T-cell (primary cell): ENCODE measurements at regions not wholly inside any gene's neighbourhood (a gene's known extent, or its start where the extent isn't known, plus 50 kb on each side); places are given as distances from the start of the nearest gene placed in this dataset.

Experiments used
- ATAC-seq, 4 experiments: fragments of 200-7000 bp in 3 of 4; fragments of 150-1000 bp in 1 of 4; cut with Tn5 transposase; replicated peaks in 1 of 4; 1 replicate in 3 of 4; 2 replicates in 1 of 4; pipeline ENCODE4 v1.10.0; 2021; ENCODE audit warnings: moderate library complexity in 3 of 4, mild to moderate bottlenecking in 2 of 4, moderate number of reproducible peaks in 1 of 4
- CTCF ChIA-PET, 2 donors: fragments of 300-600 bp; sonication (Branson Sonifier 250); formaldehyde crosslinking; loops; one replicate each; lab custom pipeline; 2022; ENCODE audit warnings: antibody characterized with exemption in 2 of 2; lab: Charles Lee
- POLR2A ChIA-PET, 2 donors: fragments of 300-600 bp; sonication (Branson Sonifier 250); formaldehyde crosslinking; loops; one replicate each; lab custom pipeline; 2022; ENCODE audit warnings: antibody characterized with exemption in 2 of 2; lab: Charles Lee
- DNase-seq, 35 experiments: peaks; one replicate each; pipeline versions ENCODE4 v3.0.0 to v3.0.0-alpha.2; 2013 to 2023
- H3K27ac ChIP-seq: one replicate; pipeline ENCODE4 v1.5.1; 2013; ENCODE audit warnings: low read length
- H3K27me3 ChIP-seq, 2 experiments: replicated peaks in 1 of 2; 1 replicate in 1 of 2; 2 replicates in 1 of 2; pipeline versions ENCODE4 v1.6.1 to v1.7.0; 2013; ENCODE audit warnings: low read length in 1 of 2, mixed read lengths in 1 of 2; ENCODE audit not compliant: control insufficient read depth in 2 of 2, insufficient read depth in 2 of 2; ENCODE audit errors: extremely low read depth in 1 of 2
- H3K36me3 ChIP-seq, 2 donors: 1 replicate in 1 of 2; 2 replicates in 1 of 2; pipeline versions ENCODE4 v1.6.1 to v1.7.0; 2013; ENCODE audit warnings: low read length in 1 of 2; ENCODE audit not compliant: control insufficient read depth in 2 of 2, insufficient read depth in 1 of 2; ENCODE audit errors: extremely low read depth in 1 of 2
- H3K4me1 ChIP-seq, 2 experiments: 1 replicate in 1 of 2; 2 replicates in 1 of 2; pipeline versions ENCODE4 v1.6.1 to v1.7.0; 2013; ENCODE audit warnings: low read length in 2 of 2, mixed read lengths in 1 of 2; ENCODE audit not compliant: insufficient read depth in 2 of 2, control insufficient read depth in 1 of 2; ENCODE audit errors: extremely low read depth in 1 of 2
- H3K4me3 ChIP-seq, 2 donors: 1 replicate in 1 of 2; 2 replicates in 1 of 2; pipeline versions ENCODE4 v1.5.1 to v1.7.0; 2013; ENCODE audit warnings: mild to moderate bottlenecking in 2 of 2, low read length in 1 of 2, moderate library complexity in 1 of 2; ENCODE audit not compliant: control insufficient read depth in 1 of 2; ENCODE audit errors: extremely low read depth in 1 of 2
- H3K9me3 ChIP-seq: 2 replicates; pipeline ENCODE4 v1.7.0; 2013
- H3K27ac Mint-ChIP-seq, 2 donors: one replicate each; pipeline ENCODE4 v1.8.0; 2020 to 2021; ENCODE audit warnings: mild to moderate bottlenecking in 2 of 2, mixed read lengths in 2 of 2
- H3K27me3 Mint-ChIP-seq, 2 donors: one replicate each; pipeline ENCODE4 v1.8.0; 2021 to 2022; ENCODE audit warnings: mixed read lengths in 2 of 2
- H3K36me3 Mint-ChIP-seq: one replicate; pipeline ENCODE4 v1.8.0; 2021; ENCODE audit warnings: mixed read lengths
- H3K4me1 Mint-ChIP-seq, 3 donors: one replicate each; pipeline ENCODE4 v1.8.0; 2020 to 2022; ENCODE audit warnings: mixed read lengths in 3 of 3, mild to moderate bottlenecking in 1 of 3
- H3K4me3 Mint-ChIP-seq, 3 donors: one replicate each; pipeline ENCODE4 v1.8.0; 2020 to 2022; ENCODE audit warnings: mild to moderate bottlenecking in 3 of 3, mixed read lengths in 3 of 3, moderate library complexity in 3 of 3
- H3K9me3 Mint-ChIP-seq, 3 donors: one replicate each; pipeline ENCODE4 v1.8.0; 2020 to 2022; ENCODE audit warnings: mixed read lengths in 3 of 3
- WGBS: methylation state at CpG from one replicate; pipeline ENCODE4 v1.1.5; 2013; ENCODE audit warnings: missing lambda C conversion rate; ENCODE audit not compliant: insufficient coverage; 5-methylcytosine and 5-hydroxymethylcytosine counted together

DNA sequence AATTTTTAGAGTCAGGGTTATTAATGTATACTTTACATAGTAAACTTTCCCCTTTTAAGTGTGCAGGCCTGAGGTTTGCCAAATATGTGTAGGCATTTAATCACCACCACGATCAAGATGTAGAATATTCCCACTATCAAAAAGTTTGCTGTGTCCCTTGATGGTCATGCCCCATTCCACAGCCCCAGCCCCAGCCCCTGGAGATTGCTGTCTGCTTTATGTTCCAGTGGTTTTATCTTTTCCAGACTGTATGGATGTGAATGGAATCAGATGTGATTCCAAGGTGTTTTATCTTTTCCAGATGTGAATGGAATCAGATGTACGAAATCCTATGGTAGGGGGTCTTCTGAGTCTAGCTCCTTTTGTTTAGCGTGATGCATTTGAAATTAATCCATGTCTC lies 93.1 kb upstream of the B3GAT1 start:
- ChIA-PET POLR2A (no interaction called here), CTCF (no interaction called here)
- Histone ChIP-seq H3K27me3 (peaks cover 0 to 21% of the 10 kb centered on the region in 2 experiments), H3K4me1 (no peaks in the 10 kb centered on the region), H3K36me3 (no peaks in the 10 kb centered on the region), H3K27ac (no peak overlapping the region), H3K4me3 (no peak overlapping the region), H3K9me3 (no peaks in the 10 kb centered on the region)
- DNase-seq = no peak
- 62% methylated on average over 2 of the region's 3 CpGs for WGBS
- H3K4me3 Mint-ChIP-seq = no peak overlapping the region
- H3K27ac Mint-ChIP-seq = no peak overlapping the region
- H3K27me3 Mint-ChIP-seq = peaks cover 21 to 23% of the 10 kb centered on the region in 2 donors
- no peaks in the 10 kb centered on the region for H3K4me1 Mint-ChIP-seq
- ATAC-seq = no peak
- H3K36me3 Mint-ChIP-seq = no peaks in the 10 kb centered on the region
- no peaks in the 10 kb centered on the region for H3K9me3 Mint-ChIP-seq

DNA sequence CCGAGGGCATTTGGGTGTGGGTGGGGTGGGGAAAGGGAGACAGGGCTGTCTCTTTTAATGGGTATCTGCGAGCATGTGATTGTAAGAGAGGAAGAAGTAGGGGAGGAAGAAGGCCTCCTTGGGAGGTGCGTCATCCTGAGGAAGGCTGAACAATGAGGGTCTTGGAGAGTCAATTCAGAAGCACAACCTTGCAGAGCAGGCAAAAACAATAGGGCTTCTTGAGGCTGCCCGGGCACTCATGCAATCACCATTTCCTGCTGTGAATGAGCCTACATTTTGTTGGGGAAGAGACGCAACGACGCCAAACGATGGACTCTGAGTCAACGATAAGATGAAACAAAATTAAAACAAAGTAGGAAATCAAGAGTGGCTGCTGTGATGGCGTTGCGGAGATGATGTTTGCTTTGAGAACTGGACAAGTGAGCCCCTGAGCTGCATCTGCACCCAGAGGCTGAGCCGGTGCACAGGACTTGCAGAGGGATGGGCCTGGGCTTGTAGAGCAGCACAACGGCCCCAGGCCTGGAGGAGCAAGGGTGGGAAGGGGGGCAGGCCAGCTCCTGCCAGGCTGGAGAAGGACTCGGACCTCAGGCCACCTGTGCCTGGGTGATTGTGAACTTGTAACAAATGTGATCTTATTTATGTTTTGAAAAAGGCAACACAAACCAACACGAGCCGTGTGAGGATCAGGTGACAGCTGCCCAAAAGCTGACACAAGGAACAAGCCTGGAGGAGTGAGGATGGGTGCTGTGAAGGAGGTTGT lies 92.3 kb upstream of the B3GAT1 start:
- H3K9me3 ChIP-seq = no peaks in the 10 kb centered on the region
- Mint-ChIP-seq H3K27ac (no peak overlapping the region), H3K4me1 (no peaks in the 10 kb centered on the region), H3K27me3 (peaks cover 21 to 23% of the 10 kb centered on the region in 2 donors), H3K4me3 (no peak overlapping the region), H3K9me3 (no peaks in the 10 kb centered on the region), H3K36me3 (no peaks in the 10 kb centered on the region)
- WGBS = 51% methylated on average over 16 of the region's 16 CpGs
- DNase-seq = no peak
- no peaks in the 10 kb centered on the region for H3K36me3 ChIP-seq
- H3K4me1 ChIP-seq = no peaks in the 10 kb centered on the region
- ChIA-PET POLR2A (no interaction called here), CTCF (no interaction called here)
- H3K27ac ChIP-seq = no peak overlapping the region
- H3K27me3 ChIP-seq = peaks cover 0 to 22% of the 10 kb centered on the region in 2 experiments
- no peak for ATAC-seq
- H3K4me3 ChIP-seq = no peak overlapping the region

DNA sequence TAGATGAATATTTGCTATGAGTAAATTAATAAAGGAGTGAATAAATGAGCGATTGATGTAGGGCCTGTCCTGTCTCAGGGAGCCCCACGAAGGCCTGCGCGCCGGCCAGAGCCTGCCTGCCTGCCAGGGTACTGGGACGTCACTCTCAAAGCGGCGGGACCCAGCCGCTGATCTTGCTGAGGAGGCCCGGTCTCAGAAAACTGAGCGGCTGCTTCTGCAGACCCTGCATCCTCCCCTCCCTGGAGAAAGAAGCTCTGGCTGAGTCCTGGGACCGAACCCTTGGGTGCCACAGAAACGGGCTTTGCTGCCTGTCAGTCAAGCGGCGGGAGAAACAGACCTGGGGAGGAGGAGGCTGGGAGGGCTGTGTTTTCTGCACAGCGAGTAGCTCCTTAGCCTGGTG lies 91.6 kb upstream of the B3GAT1 start:
- H3K4me1 Mint-ChIP-seq = no peaks in the 10 kb centered on the region
- no peaks in the 10 kb centered on the region for H3K36me3 Mint-ChIP-seq
- H3K9me3 Mint-ChIP-seq = no peaks in the 10 kb centered on the region
- Histone ChIP-seq H3K4me1 (no peaks in the 10 kb centered on the region), H3K4me3 (no peak overlapping the region), H3K27me3 (peaks cover 0 to 22% of the 10 kb centered on the region in 2 experiments), H3K27ac (no peak overlapping the region), H3K9me3 (no peaks in the 10 kb centered on the region), H3K36me3 (no peaks in the 10 kb centered on the region)
- ATAC-seq = no peak
- no peak overlapping the region for H3K27ac Mint-ChIP-seq
- DNase-seq = no peak
- H3K27me3 Mint-ChIP-seq = peaks cover 21 to 23% of the 10 kb centered on the region in 2 donors
- CTCF ChIA-PET = no interaction called here
- WGBS = 82% methylated on average over 11 of the region's 16 CpGs
- H3K4me3 Mint-ChIP-seq = no peak overlapping the region
- POLR2A ChIA-PET = no interaction called here

DNA sequence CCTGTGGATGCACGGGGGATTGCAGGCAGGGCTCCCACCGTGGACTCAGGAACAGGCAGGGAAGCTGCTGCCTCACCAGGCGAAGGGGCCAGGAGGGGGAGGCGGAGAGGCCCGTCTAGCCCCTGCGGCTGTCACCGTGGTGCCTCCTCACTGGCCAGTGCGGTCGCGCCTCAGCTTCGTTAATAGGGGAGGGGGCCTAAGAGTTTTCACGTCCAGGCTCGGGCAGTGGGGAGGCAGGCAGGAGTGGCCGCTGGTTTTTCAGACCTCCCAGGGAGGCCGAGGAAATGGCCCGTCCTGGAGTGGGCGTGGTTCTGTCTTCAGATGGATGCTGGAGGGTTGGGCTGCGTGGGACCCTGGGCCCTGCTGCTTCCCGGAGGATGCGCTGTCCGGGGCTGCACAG lies 91.1 kb upstream of the B3GAT1 start:
- ATAC-seq (no peak), DNase-seq (no peak)
- no peak overlapping the region for H3K4me3 ChIP-seq
- Mint-ChIP-seq H3K4me3 (no peak overlapping the region), H3K36me3 (no peaks in the 10 kb centered on the region), H3K27me3 (peaks cover 21 to 23% of the 10 kb centered on the region in 2 donors), H3K9me3 (no peaks in the 10 kb centered on the region), H3K27ac (no peak overlapping the region), H3K4me1 (no peaks in the 10 kb centered on the region)
- no peaks in the 10 kb centered on the region for H3K4me1 ChIP-seq
- no peaks in the 10 kb centered on the region for H3K36me3 ChIP-seq
- no peaks in the 10 kb centered on the region for H3K9me3 ChIP-seq
- POLR2A ChIA-PET = no interaction called here
- whole genome bisulfite sequencing = 66% methylated on average over 18 of the region's 21 CpGs
- CTCF ChIA-PET = no interaction called here
- H3K27me3 ChIP-seq = peaks cover 0 to 23% of the 10 kb centered on the region in 2 experiments
- no peak overlapping the region for H3K27ac ChIP-seq

DNA sequence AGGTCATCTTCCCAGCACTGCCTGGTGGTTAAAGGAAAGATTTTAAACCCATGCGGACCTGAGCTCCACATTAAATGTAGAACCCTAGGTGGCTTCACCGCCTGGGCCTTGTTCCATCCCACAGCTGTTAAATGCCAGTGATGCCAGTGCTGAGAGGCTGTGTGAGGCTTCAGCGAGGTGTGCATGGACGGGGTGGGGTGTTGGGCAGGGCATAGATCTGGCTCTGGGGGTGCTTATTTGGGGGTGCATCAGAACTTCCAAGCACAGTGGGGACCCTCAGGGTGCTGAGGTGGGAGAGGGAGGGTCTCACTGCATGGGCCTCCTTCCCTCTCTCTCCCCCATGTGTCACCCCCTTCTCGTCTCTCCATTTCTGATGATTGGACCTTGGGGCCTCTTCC lies 90.1 kb upstream of the B3GAT1 start:
- H3K9me3 ChIP-seq = no peaks in the 10 kb centered on the region
- H3K27ac Mint-ChIP-seq = no peak overlapping the region
- DNase-seq (no peak), ATAC-seq (no peak)
- no peak overlapping the region for H3K27ac ChIP-seq
- no peaks in the 10 kb centered on the region for H3K36me3 Mint-ChIP-seq
- H3K36me3 ChIP-seq = no peaks in the 10 kb centered on the region
- no peaks in the 10 kb centered on the region for H3K4me1 ChIP-seq
- 98% methylated on average over 5 of the region's 5 CpGs for WGBS
- H3K4me3 Mint-ChIP-seq = no peak overlapping the region
- POLR2A ChIA-PET = no interaction called here
- CTCF ChIA-PET = no interaction called here
- peaks cover 0 to 31% of the 10 kb centered on the region in 2 experiments for H3K27me3 ChIP-seq
- no peaks in the 10 kb centered on the region for H3K4me1 Mint-ChIP-seq
- no peaks in the 10 kb centered on the region for H3K9me3 Mint-ChIP-seq
- no peak overlapping the region for H3K4me3 ChIP-seq
- peaks cover 25 to 27% of the 10 kb centered on the region in 2 donors for H3K27me3 Mint-ChIP-seq

DNA sequence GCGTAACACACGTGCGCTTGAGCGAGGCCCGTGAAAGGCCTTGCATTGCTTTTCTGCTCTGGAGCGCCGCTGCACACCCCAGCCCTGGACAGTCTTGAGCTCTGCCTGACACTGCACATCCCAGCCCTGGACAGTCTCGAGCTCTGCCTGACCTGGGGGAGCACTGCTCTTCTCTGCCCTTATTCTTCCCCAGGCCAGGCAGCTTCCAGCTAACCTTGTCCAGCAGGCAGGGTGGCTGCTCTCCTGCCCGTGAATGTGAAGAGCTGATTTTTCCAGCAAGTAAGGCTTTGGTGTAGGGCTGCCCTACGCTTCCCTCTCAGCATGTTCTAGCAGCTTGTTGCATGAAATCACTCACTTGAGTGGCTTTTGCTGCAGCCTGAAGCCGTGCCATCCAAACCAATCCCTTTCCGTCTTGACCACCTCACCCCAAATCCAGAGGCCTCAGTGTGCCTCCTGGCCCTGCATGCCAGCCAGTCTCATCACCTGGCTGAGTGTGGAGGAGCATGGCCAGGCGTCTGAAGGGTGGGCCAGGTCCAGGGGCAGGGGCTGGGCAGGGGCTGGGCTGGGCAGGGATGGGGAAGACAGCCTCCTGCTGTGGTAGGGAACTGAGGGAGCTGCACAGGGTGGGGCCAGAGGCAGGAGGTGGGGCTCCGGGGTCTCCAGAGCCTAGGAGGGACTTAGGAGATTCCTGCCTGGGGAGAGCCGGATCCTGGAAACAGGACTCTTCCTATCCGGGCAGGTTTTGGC lies 89.5 kb upstream of the B3GAT1 start:
- Histone ChIP-seq H3K4me3 (no peak overlapping the region), H3K4me1 (no peaks in the 10 kb centered on the region), H3K27ac (no peak overlapping the region), H3K27me3 (peaks cover 0 to 31% of the 10 kb centered on the region in 2 experiments), H3K36me3 (no peaks in the 10 kb centered on the region), H3K9me3 (no peaks in the 10 kb centered on the region)
- DNase-seq (no peak), ATAC-seq (no peak)
- Mint-ChIP-seq H3K27ac (no peak overlapping the region), H3K4me3 (no peak overlapping the region), H3K9me3 (peaks cover 0 to 6% (median 4%) of the 10 kb centered on the region in 3 donors), H3K36me3 (no peaks in the 10 kb centered on the region), H3K4me1 (no peaks in the 10 kb centered on the region), H3K27me3 (peaks cover 27 to 28% of the 10 kb centered on the region in 2 donors)
- CTCF ChIA-PET = no interaction called here
- POLR2A ChIA-PET = no interaction called here
- WGBS = 90% methylated on average over 9 of the region's 16 CpGs
